HUES48 (cell line): ENCODE measurements at regions not wholly inside any gene's neighbourhood (a gene's known extent, or its start where the extent isn't known, plus 50 kb on each side); places are given as distances from the start of the nearest gene placed in this dataset.
"Not testable (repeated sequence)": the region's sequence is repeated elsewhere in the genome, so short reads cannot be mapped to it uniquely, and the experiment has no call there.

Source experiments
- H3K27ac ChIP-seq: one replicate; pipeline ENCODE4 v1.7.0; 2013; ENCODE audit warnings: low read depth, low read length, inconsistent platforms
- H3K27me3 ChIP-seq: 2 replicates; pipeline ENCODE4 v1.6.1; 2013; ENCODE audit warnings: mild to moderate bottlenecking, low read length; ENCODE audit not compliant: control insufficient read depth, insufficient read depth
- H3K36me3 ChIP-seq: 2 replicates; pipeline ENCODE4 v1.6.1; 2013; ENCODE audit warnings: low read length; ENCODE audit not compliant: control insufficient read depth, insufficient read depth
- H3K4me1 ChIP-seq: 2 replicates; pipeline ENCODE4 v1.6.1; 2013; ENCODE audit warnings: mild to moderate bottlenecking, low read length; ENCODE audit not compliant: control insufficient read depth, insufficient read depth
- H3K4me3 ChIP-seq: 2 replicates; pipeline ENCODE4 v1.5.1; 2013; ENCODE audit warnings: mild to moderate bottlenecking, low read depth, low read length
- H3K9ac ChIP-seq: 2 replicates; pipeline ENCODE4 v1.6.1; 2013; ENCODE audit warnings: mild to moderate bottlenecking, low read depth, low read length, moderate library complexity
- H3K9me3 ChIP-seq: 2 replicates; pipeline ENCODE4 v1.6.1; 2013; ENCODE audit warnings: low read length; ENCODE audit not compliant: control insufficient read depth, insufficient read depth

GRCh38 chr14:48725051-48725734 lies 861.0 kb downstream of the RPS29 start:
- no peak overlapping the region for H3K4me3 ChIP-seq
- peaks cover 28% of the 10 kb centered on the region for H3K4me1 ChIP-seq
- H3K36me3 ChIP-seq, result no peaks in the 10 kb centered on the region
- no peak overlapping the region for H3K27ac ChIP-seq
- H3K9me3 ChIP-seq, result no peaks in the 10 kb centered on the region
- H3K9ac ChIP-seq, result no peak overlapping the region
- no peaks in the 10 kb centered on the region for H3K27me3 ChIP-seq

DNA sequence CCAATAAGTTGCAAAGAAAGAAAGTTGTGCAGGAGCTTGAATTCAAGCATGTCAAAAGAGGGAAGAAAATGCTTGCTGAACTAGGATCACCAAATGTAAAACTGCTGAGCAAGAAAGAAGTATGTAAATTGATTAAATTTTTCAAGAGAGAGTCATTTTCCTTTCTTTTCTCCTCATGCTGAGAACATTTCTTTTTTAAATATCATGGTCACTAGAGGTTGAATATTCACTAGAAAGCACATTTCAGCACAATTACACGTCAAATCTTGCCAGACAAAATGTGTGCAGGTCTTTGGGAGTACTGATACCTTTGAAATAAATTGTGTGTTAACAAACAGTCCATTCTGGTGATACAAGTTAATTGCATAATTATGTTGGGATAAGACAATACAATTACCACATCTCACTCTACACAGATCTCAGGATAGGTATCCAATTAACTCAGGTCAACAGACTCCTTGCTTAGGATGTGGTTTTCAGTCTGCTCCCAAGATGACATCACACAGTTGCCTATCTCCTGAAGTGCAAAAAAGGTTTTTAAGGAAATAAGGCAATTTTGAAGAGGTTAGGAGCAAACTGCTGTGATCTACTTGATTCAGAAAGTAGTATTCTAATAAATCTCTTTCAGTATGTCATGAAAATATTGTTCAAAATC lies 862.2 kb downstream of the RPS29 start:
- Histone ChIP-seq H3K4me3 (no peak overlapping the region), H3K9ac (no peak overlapping the region), H3K9me3 (no peaks in the 10 kb centered on the region), H3K27me3 (no peaks in the 10 kb centered on the region), H3K27ac (peak overlapping the region; percentile 34), H3K36me3 (no peaks in the 10 kb centered on the region), H3K4me1 (peaks cover 28% of the 10 kb centered on the region)

DNA sequence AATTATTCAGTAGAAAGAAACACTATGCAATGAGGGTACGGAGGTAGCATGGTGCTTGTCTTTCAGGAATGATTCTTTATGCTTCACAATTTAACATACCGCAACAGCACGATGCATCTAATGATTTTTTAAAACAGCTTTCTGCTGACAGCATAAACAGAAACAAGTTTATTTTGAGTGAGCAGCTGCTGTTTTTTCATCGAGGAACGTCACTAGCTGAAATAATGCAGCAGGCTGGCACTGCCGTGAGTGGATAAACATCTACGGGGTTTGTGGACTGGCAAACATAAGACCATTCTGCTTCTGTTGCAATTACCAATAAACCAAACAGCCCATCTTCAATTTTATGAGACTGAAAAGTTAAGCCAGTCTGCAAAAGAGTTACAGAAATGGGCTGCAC lies 871.8 kb downstream of the RPS29 start:
- Histone ChIP-seq H3K4me3 (no peak overlapping the region), H3K27me3 (no peaks in the 10 kb centered on the region), H3K4me1 (no peaks in the 10 kb centered on the region), H3K9ac (no peak overlapping the region), H3K36me3 (no peaks in the 10 kb centered on the region), H3K9me3 (no peaks in the 10 kb centered on the region), H3K27ac (no peak overlapping the region)

DNA sequence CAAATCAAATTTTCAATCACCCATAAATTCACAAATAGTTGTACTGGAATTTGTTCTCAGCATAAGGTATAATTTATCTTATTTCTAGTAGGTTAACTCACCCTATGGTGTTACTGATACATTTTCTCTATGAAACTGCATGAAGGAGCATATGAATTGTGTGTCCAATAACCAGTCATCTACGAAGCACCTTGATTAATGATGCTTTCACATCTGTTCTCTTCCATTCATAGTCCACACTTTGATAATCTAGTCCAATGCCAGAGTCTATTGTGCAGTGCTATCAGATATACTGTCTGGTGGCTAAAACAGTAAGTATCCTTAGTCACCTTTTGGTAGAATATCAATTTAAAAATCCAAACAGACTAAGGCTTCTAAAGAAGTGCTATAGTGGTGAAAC lies 876.0 kb downstream of the RPS29 start:
- Histone ChIP-seq H3K9ac (no peak overlapping the region), H3K4me1 (no peaks in the 10 kb centered on the region), H3K9me3 (no peaks in the 10 kb centered on the region), H3K27ac (no peak overlapping the region), H3K27me3 (no peaks in the 10 kb centered on the region), H3K4me3 (no peak overlapping the region), H3K36me3 (no peaks in the 10 kb centered on the region)

GRCh38 chr14:48709277-48709785 lies 876.8 kb downstream of the RPS29 start:
- no peaks in the 10 kb centered on the region for H3K4me1 ChIP-seq

GRCh38 chr14:48704639-48705038 lies 881.5 kb downstream of the RPS29 start:
- H3K4me1 ChIP-seq, result no peaks in the 10 kb centered on the region
- no peak overlapping the region for H3K4me3 ChIP-seq
- H3K27ac ChIP-seq, result no peak overlapping the region
- H3K27me3 ChIP-seq, result no peaks in the 10 kb centered on the region
- no peaks in the 10 kb centered on the region for H3K9me3 ChIP-seq
- no peaks in the 10 kb centered on the region for H3K36me3 ChIP-seq
- no peak overlapping the region for H3K9ac ChIP-seq

More at GRCh38 chr14:48709277-48709785, 876.8 kb downstream of the RPS29 start:
- Histone ChIP-seq H3K9ac (no peak overlapping the region), H3K27ac (no peak overlapping the region), H3K27me3 (no peaks in the 10 kb centered on the region), H3K9me3 (no peaks in the 10 kb centered on the region), H3K36me3 (no peaks in the 10 kb centered on the region), H3K4me3 (no peak overlapping the region)

GRCh38 chr14:48703728-48704467 lies 882.3 kb downstream of the RPS29 start:
- Histone ChIP-seq H3K36me3 (no peaks in the 10 kb centered on the region), H3K4me3 (no peak overlapping the region)

DNA sequence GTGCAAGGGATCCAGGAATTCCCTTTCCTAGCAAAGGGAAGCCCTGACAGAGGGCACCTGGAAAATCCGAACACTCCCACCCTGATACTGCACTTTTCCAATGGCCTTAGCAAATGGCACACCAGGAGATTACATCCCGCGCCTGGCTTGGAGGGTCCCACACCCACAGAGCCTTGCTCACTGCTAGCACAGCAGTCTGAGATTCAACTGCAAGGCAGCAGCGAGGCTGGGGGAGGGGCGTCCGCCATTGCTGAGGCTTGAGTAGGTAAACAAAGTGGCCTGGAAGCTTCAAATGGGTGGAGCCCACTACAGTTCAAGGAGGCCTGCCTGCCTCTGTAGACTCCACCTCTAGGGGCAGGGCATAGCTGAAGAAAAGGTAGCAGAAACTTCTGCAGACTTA lies 888.8 kb downstream of the RPS29 start:
- H3K36me3 ChIP-seq, H3K27me3 ChIP-seq, H3K27ac ChIP-seq, H3K9me3 ChIP-seq, H3K9ac ChIP-seq, H3K4me3 ChIP-seq, H3K4me1 ChIP-seq: not testable (repeated sequence)

More at GRCh38 chr14:48703728-48704467, 882.3 kb downstream of the RPS29 start:
- Histone ChIP-seq H3K27me3 (no peaks in the 10 kb centered on the region), H3K27ac (no peak overlapping the region), H3K9ac (no peak overlapping the region), H3K4me1 (no peaks in the 10 kb centered on the region), H3K9me3 (no peaks in the 10 kb centered on the region)

DNA sequence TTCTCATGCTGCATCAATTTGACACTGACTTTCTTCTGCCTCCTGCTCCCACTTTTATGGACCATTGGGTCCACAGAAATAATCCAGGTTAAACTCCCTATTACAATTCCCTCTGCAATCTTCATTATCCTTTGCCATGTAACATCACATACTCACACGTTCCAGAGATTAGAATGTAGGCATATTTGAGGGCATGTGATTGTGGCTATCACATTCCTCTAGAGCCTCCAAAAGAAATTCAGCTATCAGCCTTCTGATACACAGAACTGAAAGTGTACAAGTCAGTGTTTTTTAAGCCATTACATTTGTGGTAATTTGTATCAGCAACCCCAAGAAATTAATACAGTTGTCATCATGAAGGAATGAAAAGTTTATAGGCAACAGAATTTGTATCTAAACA lies 892.4 kb downstream of the RPS29 start:
- no peaks in the 10 kb centered on the region for H3K36me3 ChIP-seq
- H3K4me1 ChIP-seq, result no peaks in the 10 kb centered on the region
- H3K4me3 ChIP-seq, result no peak overlapping the region
- no peaks in the 10 kb centered on the region; the same call in 1 of the 2 replicates for H3K9me3 ChIP-seq
- no peak overlapping the region for H3K9ac ChIP-seq
- no peak overlapping the region for H3K27ac ChIP-seq
- H3K27me3 ChIP-seq, result no peaks in the 10 kb centered on the region

DNA sequence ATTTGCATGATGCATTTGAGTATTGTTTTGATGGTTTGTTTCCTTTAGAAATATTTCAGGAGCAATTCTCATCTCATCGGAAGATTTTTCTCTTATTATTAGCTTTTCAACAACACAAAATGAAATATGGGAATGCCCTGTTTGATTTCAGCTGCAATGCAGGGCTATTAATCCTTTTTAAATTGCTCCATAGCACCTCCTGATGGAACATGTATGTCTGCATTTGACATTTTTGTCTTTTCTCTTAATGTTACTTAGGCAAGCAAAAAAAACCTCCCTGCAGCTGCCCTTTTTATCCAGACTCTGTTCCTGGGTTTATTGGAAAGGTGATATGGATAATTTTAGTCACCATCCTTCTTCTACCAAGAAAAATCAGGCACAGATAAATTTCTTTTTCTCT lies 895.8 kb downstream of the RPS29 start:
- Histone ChIP-seq H3K36me3 (no peaks in the 10 kb centered on the region), H3K27me3 (no peaks in the 10 kb centered on the region), H3K9ac (no peak overlapping the region), H3K27ac (no peak overlapping the region), H3K4me1 (no peaks in the 10 kb centered on the region), H3K9me3 (no peaks in the 10 kb centered on the region), H3K4me3 (no peak overlapping the region)

GRCh38 chr14:48686650-48687049 lies 899.5 kb downstream of the RPS29 start:
- Histone ChIP-seq H3K4me3 (no peak overlapping the region), H3K36me3 (no peaks in the 10 kb centered on the region), H3K27ac (no peak overlapping the region), H3K4me1 (no peaks in the 10 kb centered on the region), H3K9ac (no peak overlapping the region), H3K27me3 (no peaks in the 10 kb centered on the region), H3K9me3 (no peaks in the 10 kb centered on the region)
